Naive B cell (primary cell): ENCODE measurements at regions not wholly inside any gene's neighbourhood (a gene's known extent, or its start where the extent isn't known, plus 50 kb on each side); places are given as distances from the start of the nearest gene placed in this dataset.

ENCODE experiments used
- ATAC-seq, 2 donors: fragments of 150-1000 bp; cut with Tn5 transposase; 2 replicates each; pipeline ENCODE4 v1.10.0; 2021; ENCODE audit warnings: low read depth in 2 of 2, mild to moderate bottlenecking in 2 of 2, moderate library complexity in 2 of 2
- DNase-seq: peaks from one replicate; pipeline ENCODE4 v3.0.0; 2022
- H3K27ac Mint-ChIP-seq, 6 donors: one replicate each; pipeline ENCODE4 v1.8.0; 2020 to 2022; ENCODE audit warnings: mild to moderate bottlenecking in 6 of 6, mixed read lengths in 6 of 6, moderate library complexity in 5 of 6, inconsistent platforms in 2 of 6
- H3K27me3 Mint-ChIP-seq, 3 donors: one replicate each; pipeline ENCODE4 v1.8.0; 2021 to 2022; ENCODE audit warnings: mixed read lengths in 3 of 3, mild to moderate bottlenecking in 1 of 3
- H3K36me3 Mint-ChIP-seq, 2 donors: one replicate each; pipeline ENCODE4 v1.8.0; 2020 to 2022; ENCODE audit warnings: mixed read lengths in 2 of 2, inconsistent platforms in 1 of 2, mild to moderate bottlenecking in 1 of 2
- H3K4me1 Mint-ChIP-seq, 3 donors: one replicate each; pipeline ENCODE4 v1.8.0; 2020 to 2022; ENCODE audit warnings: mixed read lengths in 3 of 3, inconsistent platforms in 1 of 3, mild to moderate bottlenecking in 1 of 3, moderate library complexity in 1 of 3
- H3K4me3 Mint-ChIP-seq, 8 donors: one replicate each; pipeline ENCODE4 v1.8.0; 2020 to 2022; ENCODE audit warnings: mild to moderate bottlenecking in 8 of 8, mixed read lengths in 8 of 8, moderate library complexity in 8 of 8, inconsistent platforms in 2 of 8
- H3K9me3 Mint-ChIP-seq, 7 donors: one replicate each; pipeline ENCODE4 v1.8.0; 2020 to 2022; ENCODE audit warnings: mixed read lengths in 7 of 7, mild to moderate bottlenecking in 5 of 7, inconsistent platforms in 2 of 7, moderate library complexity in 1 of 7

GRCh38 chr1:104406728-104407127 is 657.0 kb downstream of the AMY1C start:
- no peak for DNase-seq
- H3K4me3 Mint-ChIP-seq = no peak overlapping the region
- no peak for ATAC-seq
- peaks cover 0 to 6% (median 0%) of the 10 kb centered on the region in 7 donors for H3K9me3 Mint-ChIP-seq
- no peaks in the 10 kb centered on the region for H3K27me3 Mint-ChIP-seq
- H3K36me3 Mint-ChIP-seq = no peaks in the 10 kb centered on the region
- H3K4me1 Mint-ChIP-seq = no peaks in the 10 kb centered on the region
- H3K27ac Mint-ChIP-seq = no peak overlapping the region

DNA sequence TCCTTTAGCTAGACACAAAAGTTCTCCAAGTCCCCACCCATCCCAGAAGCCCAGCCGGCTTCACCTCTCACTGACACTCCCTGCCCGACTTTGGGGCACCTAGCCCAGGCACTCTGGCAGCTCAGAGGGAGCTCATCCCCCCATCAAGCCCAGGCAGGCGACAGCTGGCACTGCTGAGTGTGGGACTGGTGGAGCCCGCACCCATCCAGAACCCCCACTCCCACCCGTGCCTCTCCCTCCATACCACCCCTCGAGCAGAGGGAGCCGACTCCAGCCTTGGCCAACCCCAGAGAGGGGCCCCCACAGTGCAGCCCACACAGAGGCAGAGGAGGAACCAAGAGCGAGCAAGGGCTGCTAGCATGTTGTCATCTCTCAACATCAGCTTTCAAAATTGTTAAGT is 658.6 kb downstream of the AMY1C start:
- H3K27ac Mint-ChIP-seq = no peak overlapping the region
- no peak overlapping the region for H3K4me3 Mint-ChIP-seq
- H3K36me3 Mint-ChIP-seq = no peaks in the 10 kb centered on the region
- DNase-seq (no peak), ATAC-seq (no peak)
- peaks cover 0 to 6% (median 0%) of the 10 kb centered on the region in 7 donors for H3K9me3 Mint-ChIP-seq
- H3K27me3 Mint-ChIP-seq = no peaks in the 10 kb centered on the region
- H3K4me1 Mint-ChIP-seq = no peaks in the 10 kb centered on the region

DNA sequence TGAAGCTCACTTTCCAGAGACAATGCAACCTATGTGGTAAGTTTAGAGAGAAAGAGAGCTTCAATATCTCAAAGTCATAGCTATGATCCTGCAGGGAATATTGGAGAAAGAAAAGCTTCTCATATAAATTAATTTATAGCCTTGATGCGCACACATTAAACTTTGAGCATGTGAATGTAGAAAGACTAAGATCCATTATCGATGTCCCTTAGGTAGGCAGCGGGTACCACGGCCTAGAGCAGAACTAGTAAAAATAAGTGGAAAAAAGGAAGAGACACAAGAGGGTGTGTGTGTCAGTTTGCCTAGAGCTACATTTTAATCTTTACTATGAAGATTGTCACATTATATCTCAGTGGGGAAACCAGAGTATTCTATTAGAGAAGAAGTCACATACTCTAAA is 685.6 kb downstream of the AMY1C start:
- DNase-seq (no peak), ATAC-seq (no peak)
- H3K27me3 Mint-ChIP-seq = no peaks in the 10 kb centered on the region
- no peaks in the 10 kb centered on the region for H3K4me1 Mint-ChIP-seq
- H3K9me3 Mint-ChIP-seq = peaks cover 0 to 5% (median 2%) of the 10 kb centered on the region in 7 donors
- no peaks in the 10 kb centered on the region for H3K36me3 Mint-ChIP-seq
- H3K4me3 Mint-ChIP-seq = no peak overlapping the region
- no peak overlapping the region for H3K27ac Mint-ChIP-seq

- Mint-ChIP-seq H3K27me3 (no peaks in the 10 kb centered on the region), H3K27ac (no peak overlapping the region), H3K36me3 (no peaks in the 10 kb centered on the region), H3K4me3 (no peak overlapping the region), H3K4me1 (no peaks in the 10 kb centered on the region), H3K9me3 (peaks cover 0 to 13% (median 2%) of the 10 kb centered on the region in 7 donors)
- no peak for ATAC-seq
- no peak for DNase-seq
These were observed 690.3 kb downstream of the AMY1C start for GRCh38 chr1:104440011-104440410.

DNA sequence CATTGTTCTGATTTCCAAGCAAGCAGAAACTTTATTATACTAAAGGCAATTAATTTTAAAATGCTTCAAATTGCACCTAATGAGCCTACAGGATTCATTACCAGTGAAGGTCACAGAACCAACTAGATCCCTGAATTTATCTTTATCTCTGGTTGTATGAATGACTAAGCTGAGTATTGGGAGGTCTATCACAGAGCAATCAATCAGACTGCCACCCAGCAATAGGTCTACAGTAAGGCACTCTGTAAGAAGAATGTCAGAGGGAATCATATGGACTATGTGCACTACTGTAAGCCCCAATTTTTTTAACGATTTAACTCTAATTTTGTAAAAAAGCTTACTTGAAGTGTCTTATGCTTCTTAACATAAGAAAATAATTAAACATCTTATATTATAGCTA is 707.0 kb downstream of the AMY1C start:
- Mint-ChIP-seq H3K27ac (no peak overlapping the region), H3K4me1 (no peaks in the 10 kb centered on the region), H3K36me3 (peaks cover 0 to 16% of the 10 kb centered on the region in 2 donors), H3K9me3 (peaks cover 9 to 41% (median 20%) of the 10 kb centered on the region in 7 donors), H3K27me3 (no peaks in the 10 kb centered on the region), H3K4me3 (no peak overlapping the region)
- ATAC-seq (no peak), DNase-seq (no peak)

DNA sequence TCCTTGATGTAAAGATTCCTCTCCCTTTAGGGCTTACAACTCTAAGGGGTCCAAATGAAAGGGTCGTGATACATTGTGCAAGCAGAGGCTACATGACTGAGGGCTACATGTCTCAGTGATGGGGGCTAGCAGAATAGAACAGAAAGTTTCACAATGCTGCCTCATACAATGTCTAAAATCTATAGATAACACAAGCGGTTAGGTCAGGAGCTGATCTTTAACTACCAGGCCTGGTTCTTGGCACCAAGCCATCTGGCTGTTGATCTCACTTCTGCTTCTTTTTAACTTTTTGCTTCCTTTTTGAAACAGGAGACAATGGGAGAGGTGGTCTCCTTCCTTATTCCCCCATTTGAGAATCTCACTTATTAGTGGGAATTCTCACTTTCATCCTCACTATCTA is 710.2 kb downstream of the AMY1C start:
- H3K4me3 Mint-ChIP-seq = no peak overlapping the region
- DNase-seq (no peak), ATAC-seq (no peak)
- no peak overlapping the region for H3K27ac Mint-ChIP-seq
- H3K36me3 Mint-ChIP-seq = peaks cover 0 to 16% of the 10 kb centered on the region in 2 donors
- no peaks in the 10 kb centered on the region for H3K27me3 Mint-ChIP-seq
- no peaks in the 10 kb centered on the region for H3K4me1 Mint-ChIP-seq
- H3K9me3 Mint-ChIP-seq = peaks cover 6 to 60% (median 25%) of the 10 kb centered on the region in 7 donors

DNA sequence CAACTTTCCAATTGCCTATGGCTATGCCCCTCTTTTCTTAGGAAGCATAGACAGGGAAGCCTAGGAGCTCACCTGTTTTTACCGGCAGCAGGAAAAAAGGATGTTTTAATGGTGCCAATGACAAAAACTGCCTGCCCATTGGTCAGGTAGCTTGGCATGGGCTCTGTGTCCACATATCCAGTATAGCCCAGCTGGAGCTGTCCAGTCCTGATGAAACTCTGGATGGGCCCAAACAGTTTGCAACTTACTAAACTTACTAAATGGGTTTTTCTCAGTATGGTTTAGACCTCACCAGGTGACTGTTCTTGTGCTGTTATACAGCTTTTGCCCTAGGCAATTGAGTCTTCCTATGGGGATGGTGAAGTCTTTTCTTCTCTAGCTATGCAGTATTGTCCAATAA is 711.2 kb downstream of the AMY1C start:
- Mint-ChIP-seq H3K4me1 (no peaks in the 10 kb centered on the region), H3K27me3 (no peaks in the 10 kb centered on the region), H3K36me3 (peaks cover 0 to 16% of the 10 kb centered on the region in 2 donors), H3K4me3 (no peak overlapping the region), H3K27ac (no peak overlapping the region), H3K9me3 (peaks cover 5 to 58% (median 24%) of the 10 kb centered on the region in 7 donors)
- ATAC-seq (no peak), DNase-seq (no peak)

DNA sequence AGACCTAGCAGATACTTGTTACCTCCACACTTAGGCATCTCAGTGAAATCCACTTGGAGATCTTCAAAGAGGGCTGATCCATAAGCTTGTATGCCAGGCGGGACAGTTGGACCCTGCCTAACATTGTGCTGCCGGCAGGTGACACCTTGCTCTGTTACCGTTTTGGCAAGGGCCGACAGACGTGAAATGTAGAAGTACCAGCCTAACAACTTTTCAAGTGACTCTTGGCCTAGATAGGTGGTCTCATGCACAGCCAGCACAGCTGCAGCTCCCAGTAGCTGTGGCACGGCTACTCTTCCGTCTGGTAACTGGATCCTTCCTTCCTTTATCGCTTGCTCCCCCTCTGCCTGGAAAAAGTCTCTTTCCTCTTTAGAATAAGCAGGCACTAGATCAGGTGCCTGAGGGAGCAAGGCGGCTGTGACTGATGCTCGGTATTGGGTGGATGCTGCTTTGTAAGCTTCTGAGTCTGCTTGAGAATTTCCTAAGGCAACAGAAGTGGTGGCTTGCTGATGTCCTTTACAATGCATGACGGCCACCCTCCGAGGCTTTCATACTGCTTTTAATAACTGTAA is 713.5 kb downstream of the AMY1C start:
- Mint-ChIP-seq H3K36me3 (peaks cover 0 to 17% of the 10 kb centered on the region in 2 donors), H3K9me3 (peaks cover 20 to 52% (median 28%) of the 10 kb centered on the region in 7 donors), H3K27ac (no peak overlapping the region)

GRCh38 chr1:104466068-104466467 is 716.4 kb downstream of the AMY1C start:
- Mint-ChIP-seq H3K27ac (peak overlapping the region in 2 of 6 donors; percentile 11 to 23), H3K27me3 (no peaks in the 10 kb centered on the region), H3K36me3 (peaks cover 0 to 6% of the 10 kb centered on the region in 2 donors), H3K4me1 (no peaks in the 10 kb centered on the region), H3K9me3 (peaks cover 12 to 42% (median 16%) of the 10 kb centered on the region in 7 donors), H3K4me3 (no peak overlapping the region)
- ATAC-seq = no peak
- no peak for DNase-seq

More for the DNA sequence above, 713.5 kb downstream of the AMY1C start:
- Mint-ChIP-seq H3K27me3 (no peaks in the 10 kb centered on the region), H3K4me3 (no peak overlapping the region), H3K4me1 (no peaks in the 10 kb centered on the region)
- no peak for ATAC-seq
- no peak for DNase-seq

GRCh38 chr1:104467590-104467989 is 717.9 kb downstream of the AMY1C start:
- ATAC-seq (peak in 1 of 2 donors; percentile 23), DNase-seq (no peak)
- H3K36me3 Mint-ChIP-seq = peaks cover 0 to 6% of the 10 kb centered on the region in 2 donors
- peaks cover 9 to 26% (median 11%) of the 10 kb centered on the region in 7 donors for H3K9me3 Mint-ChIP-seq
- H3K27me3 Mint-ChIP-seq = no peaks in the 10 kb centered on the region
- peak overlapping the region in 1 of 6 donors; percentile 18 for H3K27ac Mint-ChIP-seq
- no peak overlapping the region for H3K4me3 Mint-ChIP-seq
- no peaks in the 10 kb centered on the region for H3K4me1 Mint-ChIP-seq

DNA sequence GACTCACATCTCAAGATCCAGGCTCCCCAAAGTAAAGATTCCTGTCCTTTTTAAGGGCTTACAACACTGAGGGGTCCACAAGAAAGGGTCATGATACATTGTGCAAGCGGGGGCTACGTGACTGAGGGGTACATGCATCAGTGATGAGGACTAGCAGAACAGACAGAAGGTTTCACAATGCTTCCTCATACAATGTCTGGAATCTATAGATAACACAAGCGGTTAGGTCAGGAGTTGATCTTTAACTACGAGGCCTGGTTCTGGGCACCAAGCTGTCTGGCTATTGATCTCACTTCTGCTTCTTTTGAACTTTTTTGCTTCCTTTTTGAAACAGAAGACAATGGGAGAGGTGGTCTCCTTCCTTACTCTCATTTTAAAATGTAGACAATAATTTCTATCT is 718.6 kb downstream of the AMY1C start:
- Mint-ChIP-seq H3K27me3 (no peaks in the 10 kb centered on the region), H3K27ac (no peak overlapping the region), H3K36me3 (peaks cover 0 to 6% of the 10 kb centered on the region in 2 donors), H3K4me3 (no peak overlapping the region), H3K9me3 (peaks cover 6 to 22% (median 11%) of the 10 kb centered on the region in 7 donors), H3K4me1 (no peaks in the 10 kb centered on the region)
- DNase-seq = no peak
- no peak for ATAC-seq

DNA sequence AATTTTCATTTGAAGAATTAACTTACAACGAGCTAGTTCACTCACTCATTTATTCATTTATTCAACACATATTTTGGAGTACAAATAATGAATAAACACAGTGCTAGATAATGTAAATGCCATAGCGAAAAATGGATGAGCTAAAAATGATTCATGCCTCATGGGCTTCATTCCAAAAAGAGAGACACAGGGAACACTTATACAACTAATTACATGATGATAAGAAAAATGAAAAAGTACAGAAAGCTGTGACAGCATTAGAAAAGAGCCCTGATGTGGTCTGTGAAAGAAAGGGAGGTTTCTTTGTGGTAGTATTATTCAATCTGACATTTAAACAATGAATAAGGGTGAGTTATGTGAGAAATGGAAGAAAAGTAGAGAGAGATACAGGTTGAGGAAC is 726.4 kb downstream of the AMY1C start:
- ATAC-seq (no peak), DNase-seq (no peak)
- Mint-ChIP-seq H3K27me3 (no peaks in the 10 kb centered on the region), H3K9me3 (peaks cover 0 to 3% (median 0%) of the 10 kb centered on the region in 7 donors), H3K4me1 (no peaks in the 10 kb centered on the region), H3K27ac (no peak overlapping the region), H3K4me3 (no peak overlapping the region), H3K36me3 (no peaks in the 10 kb centered on the region)

- DNase-seq = no peak
- Mint-ChIP-seq H3K27ac (no peak overlapping the region), H3K36me3 (no peaks in the 10 kb centered on the region), H3K27me3 (no peaks in the 10 kb centered on the region), H3K4me3 (no peak overlapping the region), H3K9me3 (peaks cover 0 to 13% (median 5%) of the 10 kb centered on the region in 7 donors), H3K4me1 (no peaks in the 10 kb centered on the region)
- no peak for ATAC-seq
These were observed 738.8 kb downstream of the AMY1C start for GRCh38 chr1:104488296-104489015.

- ATAC-seq (no peak), DNase-seq (no peak)
- H3K9me3 Mint-ChIP-seq = peaks cover 0 to 5% (median 0%) of the 10 kb centered on the region in 7 donors
- H3K4me3 Mint-ChIP-seq = no peak overlapping the region
- H3K27me3 Mint-ChIP-seq = no peaks in the 10 kb centered on the region
- H3K27ac Mint-ChIP-seq = no peak overlapping the region
- no peaks in the 10 kb centered on the region for H3K4me1 Mint-ChIP-seq
- no peaks in the 10 kb centered on the region for H3K36me3 Mint-ChIP-seq
These were observed 776.6 kb downstream of the AMY1C start for GRCh38 chr1:104526158-104526795.
